Suppressor macrophage (primary cell): ENCODE measurements at regions not wholly inside any gene's neighbourhood (a gene's known extent, or its start where the extent isn't known, plus 50 kb on each side); places are given as distances from the start of the nearest gene placed in this dataset.
A peak's percentile ranks its signal among the peaks of the same experiment; 100 is the strongest.
"Not testable (repeated sequence)": the region's sequence is repeated elsewhere in the genome, so short reads cannot be mapped to it uniquely, and the experiment has no call there.

Experiments
- DNase-seq, 4 experiments: peaks; one replicate each; pipeline ENCODE4 v3.0.0-alpha.2; 2020 to 2022

- not testable (repeated sequence) for DNase-seq
These were observed 52.0 kb downstream of the SYT15B start for GRCh38 chr10:47711428-47711827.

GRCh38 chr10:47710443-47710842 is 52.9 kb downstream of the SYT15B start:
- not testable (repeated sequence) for DNase-seq

GRCh38 chr10:47705698-47706414 is 57.5 kb downstream of the SYT15B start:
- DNase-seq = peak in 2 of 4 experiments; percentile 3 to 4

- not testable (repeated sequence) for DNase-seq
These were observed 62.1 kb downstream of the SYT15B start for GRCh38 chr10:47701285-47701684.

GRCh38 chr10:47699854-47700253 is 63.5 kb downstream of the SYT15B start:
- DNase-seq = not testable (repeated sequence)

- not testable (repeated sequence) for DNase-seq
These were observed 67.2 kb downstream of the SYT15B start for GRCh38 chr10:47696170-47696569.

- not testable (repeated sequence) for DNase-seq
These were observed 68.2 kb downstream of the SYT15B start for GRCh38 chr10:47695149-47695548.

GRCh38 chr10:47690304-47690703 is 73.1 kb downstream of the SYT15B start:
- DNase-seq = not testable (repeated sequence)

GRCh38 chr10:47683826-47684475 is 79.4 kb downstream of the SYT15B start:
- not testable (repeated sequence) for DNase-seq

GRCh38 chr10:47681638-47681990 is 81.8 kb downstream of the SYT15B start:
- DNase-seq = not testable (repeated sequence)

GRCh38 chr10:47680848-47681637 is 82.3 kb downstream of the SYT15B start:
- DNase-seq = not testable (repeated sequence)

- not testable (repeated sequence) for DNase-seq
These were observed 87.3 kb downstream of the SYT15B start for GRCh38 chr10:47676102-47676501.

- not testable (repeated sequence) for DNase-seq
These were observed 87.8 kb downstream of the SYT15B start for GRCh38 chr10:47675577-47675976.

- not testable (repeated sequence) for DNase-seq
These were observed 90.3 kb downstream of the SYT15B start for GRCh38 chr10:47673128-47673527.

GRCh38 chr10:47670857-47671256 is 92.5 kb downstream of the SYT15B start:
- DNase-seq = not testable (repeated sequence)

- not testable (repeated sequence) for DNase-seq
These were observed 101.3 kb downstream of the SYT15B start for GRCh38 chr10:47661955-47662577.

- DNase-seq = not testable (repeated sequence)
These were observed 106.7 kb downstream of the SYT15B start for GRCh38 chr10:47656732-47657131.

- not testable (repeated sequence) for DNase-seq
These were observed 109.2 kb downstream of the SYT15B start for GRCh38 chr10:47654161-47654560.

GRCh38 chr10:47648594-47648993 is 114.8 kb downstream of the SYT15B start:
- DNase-seq = not testable (repeated sequence)

- DNase-seq = peak in 3 of 4 experiments; percentile 29 to 46 (median 40)
These were observed 115.8 kb downstream of the SYT15B start for GRCh38 chr10:47647523-47648101.

GRCh38 chr10:47646686-47647273 is 116.6 kb downstream of the SYT15B start:
- DNase-seq = peak in 1 of 4 experiments; percentile 90

GRCh38 chr10:47626975-47627374 is 103.5 kb upstream of the AGAP9 start:
- DNase-seq = not testable (repeated sequence)
